OCI-LY1 (cell line): ENCODE measurements at regions not wholly inside any gene's neighbourhood (a gene's known extent, or its start where the extent isn't known, plus 50 kb on each side); places are given as distances from the start of the nearest gene placed in this dataset.

Experiments
- H2AFZ ChIP-seq: fragments of 200-600 bp; sonication (generic), shearing (Covaris generic); 2 replicates; pipeline ENCODE4 v1.6.0; 2014; ENCODE audit warnings: antibody characterized with exemption, mild to moderate bottlenecking, low read length
- H3F3A ChIP-seq: fragments of 200-600 bp; sonication (generic), shearing (Covaris generic); 2 replicates; pipeline ENCODE4 v1.6.0; 2014; ENCODE audit warnings: mild to moderate bottlenecking, antibody characterized with exemption, low read length, moderate library complexity; ENCODE audit not compliant: insufficient read depth
- H3K27ac ChIP-seq: fragments of 200-600 bp; sonication (generic); 2 replicates; pipeline ENCODE4 v1.5.1; 2014; ENCODE audit warnings: low read length, mixed run types, mild to moderate bottlenecking, low read depth; ENCODE audit not compliant: poor library complexity, severe bottlenecking
- H3K27me3 ChIP-seq: fragments of 200-600 bp; sonication (generic); 2 replicates; pipeline ENCODE4 v1.6.0; 2014; ENCODE audit warnings: antibody characterized with exemption, mild to moderate bottlenecking, low read length, moderate library complexity; ENCODE audit not compliant: insufficient read depth
- H3K36me3 ChIP-seq: fragments of 200-600 bp; sonication (generic); 2 replicates; pipeline ENCODE4 v1.6.1; 2014; ENCODE audit warnings: mild to moderate bottlenecking, antibody characterized with exemption, low read length, moderate library complexity, mixed read lengths; ENCODE audit not compliant: insufficient read depth
- H3K4me1 ChIP-seq: fragments of 200-600 bp; sonication (generic); 2 replicates; pipeline ENCODE4 v1.5.1; 2014; ENCODE audit warnings: mild to moderate bottlenecking, low read length, moderate library complexity; ENCODE audit not compliant: insufficient read depth, severe bottlenecking
- H3K4me2 ChIP-seq: fragments of 200-600 bp; sonication (generic), shearing (Covaris generic); 2 replicates; pipeline ENCODE4 v1.6.1; 2014; ENCODE audit warnings: low read length
- H3K4me3 ChIP-seq: fragments of 200-600 bp; sonication (generic); 2 replicates; pipeline ENCODE4 v1.5.1; 2014; ENCODE audit warnings: low read length, low read depth, mild to moderate bottlenecking, mixed read lengths; ENCODE audit not compliant: poor library complexity, severe bottlenecking
- H3K79me2 ChIP-seq: fragments of 200-600 bp; shearing (Covaris generic); 2 replicates; pipeline ENCODE4 v1.6.1; 2016; ENCODE audit warnings: mixed run types, low read length, mixed read lengths; ENCODE audit not compliant: insufficient read depth
- H3K9ac ChIP-seq: fragments of 200-600 bp; sonication (generic), shearing (Covaris generic); 2 replicates; pipeline ENCODE4 v1.6.1; 2014; ENCODE audit warnings: mild to moderate bottlenecking, low read length, mixed read lengths
- H3K9me2 ChIP-seq: fragments of 200-600 bp; sonication (generic), shearing (Covaris generic); 2 replicates; pipeline ENCODE4 v1.6.1; 2014; ENCODE audit warnings: low read depth, mild to moderate bottlenecking, low read length, mixed read lengths
- H3K9me3 ChIP-seq: fragments of 200-600 bp; shearing (Covaris generic); 2 replicates; pipeline ENCODE4 v1.6.1; 2014; ENCODE audit warnings: low read length, mixed read lengths
- H4K20me1 ChIP-seq: fragments of 200-600 bp; sonication (generic), shearing (Covaris generic); 2 replicates; pipeline ENCODE4 v1.6.0; 2016; ENCODE audit warnings: mild to moderate bottlenecking, low read length; ENCODE audit not compliant: insufficient read depth
- CTCF ChIP-seq: fragments of 200-600 bp; sonication (generic), shearing (Covaris generic); IDR thresholded peaks from 2 replicates; pipeline ENCODE4 v1.5.1; 2017; ENCODE audit warnings: mild to moderate bottlenecking, antibody characterized with exemption, low read length, moderate library complexity, mixed read lengths
- EZH2 ChIP-seq: fragments of 200-600 bp; sonication (generic), shearing (Covaris generic); IDR thresholded peaks from 2 replicates; pipeline ENCODE4 v1.8.0; 2017; ENCODE audit warnings: borderline replicate concordance, mixed run types, mild to moderate bottlenecking, antibody characterized with exemption, low read length, moderate library complexity, mixed read lengths

DNA sequence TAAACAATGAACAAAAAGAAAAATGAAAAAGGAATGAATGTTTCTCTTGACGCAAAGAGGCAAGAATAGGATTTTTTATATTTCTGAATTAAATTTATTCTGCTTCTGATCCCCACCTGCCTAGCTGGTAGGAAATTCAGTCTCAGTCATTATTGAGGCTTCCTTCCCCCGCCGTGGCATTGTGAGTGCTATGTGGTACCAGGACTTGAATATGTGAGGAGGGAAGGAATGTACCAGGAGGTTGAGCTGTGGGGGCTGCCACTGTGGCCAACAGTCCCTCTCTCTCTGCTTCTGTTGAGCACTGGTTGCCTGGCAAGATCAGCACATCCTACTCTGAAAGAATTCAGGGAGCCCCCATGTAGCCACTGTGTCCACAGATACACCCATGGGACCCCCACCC lies 368.1 kb upstream of the JARID2 start:
- H3K9me2 ChIP-seq, result no peaks in the 10 kb centered on the region
- no peaks in the 10 kb centered on the region for H3K36me3 ChIP-seq
- TF ChIP-seq EZH2, result no peak
- TF ChIP-seq CTCF, result no peak
- no peak overlapping the region for H3K9ac ChIP-seq
- no peak overlapping the region for H2AFZ ChIP-seq
- no peaks in the 10 kb centered on the region for H3K9me3 ChIP-seq
- H3K27ac ChIP-seq, result no peak overlapping the region
- H4K20me1 ChIP-seq, result no peaks in the 10 kb centered on the region
- no peak overlapping the region for H3K4me2 ChIP-seq
- H3K79me2 ChIP-seq, result no peaks in the 10 kb centered on the region
- H3K4me1 ChIP-seq, result no peaks in the 10 kb centered on the region
- no peak overlapping the region for H3K4me3 ChIP-seq
- no peaks in the 10 kb centered on the region for H3K27me3 ChIP-seq
- H3F3A ChIP-seq, result no peaks in the 10 kb centered on the region

DNA sequence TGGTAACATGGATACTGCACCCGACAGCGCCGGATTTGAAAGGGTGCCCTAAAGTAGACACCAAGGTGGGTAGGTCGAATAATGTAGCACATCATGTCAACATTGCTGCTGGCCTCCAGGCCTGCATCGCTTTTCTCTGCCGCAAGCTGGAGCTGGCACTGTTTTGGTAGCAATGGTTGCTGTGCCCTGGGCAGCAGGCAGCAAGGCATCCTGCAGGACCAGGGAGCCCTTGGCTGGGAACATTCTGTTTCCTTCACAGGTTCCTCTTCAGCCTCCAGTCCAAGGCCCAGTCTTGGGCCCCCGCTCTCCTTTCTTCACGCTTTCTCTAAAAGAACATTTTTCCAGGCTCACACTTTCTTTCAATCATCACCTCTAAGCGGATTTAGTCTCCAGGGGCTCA lies 365.8 kb upstream of the JARID2 start:
- H3K9me2 ChIP-seq, result no peaks in the 10 kb centered on the region
- TF ChIP-seq EZH2 (no peak), CTCF (no peak)
- no peaks in the 10 kb centered on the region for H3K27me3 ChIP-seq
- no peak overlapping the region for H3K4me3 ChIP-seq
- no peaks in the 10 kb centered on the region for H3K4me1 ChIP-seq
- H3F3A ChIP-seq, result no peaks in the 10 kb centered on the region
- H3K79me2 ChIP-seq, result no peaks in the 10 kb centered on the region
- H3K4me2 ChIP-seq, result no peak overlapping the region
- H4K20me1 ChIP-seq, result no peaks in the 10 kb centered on the region
- no peak overlapping the region for H3K27ac ChIP-seq
- H2AFZ ChIP-seq, result no peak overlapping the region
- no peaks in the 10 kb centered on the region for H3K36me3 ChIP-seq
- H3K9me3 ChIP-seq, result no peaks in the 10 kb centered on the region
- no peak overlapping the region for H3K9ac ChIP-seq

- no peaks in the 10 kb centered on the region for H3K79me2 ChIP-seq
- H3K36me3 ChIP-seq, result no peaks in the 10 kb centered on the region
- H3K9ac ChIP-seq, result no peak overlapping the region
- TF ChIP-seq EZH2, result no peak
- no peak for TF ChIP-seq CTCF
- H3K27me3 ChIP-seq, result no peaks in the 10 kb centered on the region
- H3K9me2 ChIP-seq, result no peaks in the 10 kb centered on the region
- H3K27ac ChIP-seq, result no peak overlapping the region
- H3F3A ChIP-seq, result no peaks in the 10 kb centered on the region
- H3K4me1 ChIP-seq, result no peaks in the 10 kb centered on the region
- no peaks in the 10 kb centered on the region for H4K20me1 ChIP-seq
- H2AFZ ChIP-seq, result no peak overlapping the region
- no peaks in the 10 kb centered on the region for H3K9me3 ChIP-seq
- H3K4me3 ChIP-seq, result no peak overlapping the region
- no peak overlapping the region for H3K4me2 ChIP-seq
These were observed 365.2 kb upstream of the JARID2 start for GRCh38 chr6:14880677-14881076.
